Caki2 (cell line): ENCODE measurements at regions not wholly inside any gene's neighbourhood (a gene's known extent, or its start where the extent isn't known, plus 50 kb on each side); places are given as distances from the start of the nearest gene placed in this dataset.
A peak's percentile ranks its signal among the peaks of the same experiment; 100 is the strongest.
"Not testable (repeated sequence)": the region's sequence is repeated elsewhere in the genome, so short reads cannot be mapped to it uniquely, and the experiment has no call there.

Source experiments
- DNase-seq: peaks from one replicate; pipeline ENCODE4 v3.0.0-alpha.2; 2015; ENCODE audit warnings: low read depth
- in situ Hi-C: cut with HindIII; loops from 2 replicates; pipeline ENCODE4 v1.10.0; 2016; ENCODE audit warnings: low sequenced_read_pairs, low pct_unique_long_range_greater_than_20kb, mixed read lengths

DNA sequence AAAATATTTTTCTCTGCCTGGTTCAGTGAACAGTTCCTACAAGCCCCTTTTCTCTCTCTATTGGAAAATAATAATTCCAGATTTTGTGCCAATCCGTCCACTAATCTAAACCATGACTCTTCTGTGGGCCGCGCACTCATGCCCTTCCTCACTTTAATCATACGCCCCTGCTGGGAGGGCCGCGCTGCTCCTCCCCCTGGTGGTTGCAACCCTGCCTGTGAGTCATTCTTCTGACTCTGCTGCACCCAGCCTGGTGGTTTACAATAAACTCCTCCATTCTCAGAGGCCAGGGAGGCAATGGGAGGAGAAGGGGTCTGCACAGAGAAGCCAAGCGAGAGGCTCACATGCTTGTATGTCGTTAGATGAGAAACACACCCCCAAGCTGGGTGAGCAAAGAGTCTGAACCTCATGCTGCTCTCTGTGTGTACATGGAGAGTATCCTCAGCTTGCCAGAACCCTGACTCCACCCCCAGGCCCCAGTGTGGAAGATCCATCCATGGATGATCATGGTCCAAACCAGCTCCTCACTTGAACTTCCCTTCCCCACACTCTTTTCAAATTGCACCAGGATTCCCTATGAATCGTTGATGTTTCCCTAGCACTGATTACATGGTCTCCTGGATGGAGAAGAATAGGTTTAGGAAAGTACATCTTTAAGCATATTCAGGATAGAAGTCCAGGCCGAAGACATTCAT, 228.9 kb downstream of the ANKRD30B start:
- peak; percentile 58 for DNase-seq

DNA sequence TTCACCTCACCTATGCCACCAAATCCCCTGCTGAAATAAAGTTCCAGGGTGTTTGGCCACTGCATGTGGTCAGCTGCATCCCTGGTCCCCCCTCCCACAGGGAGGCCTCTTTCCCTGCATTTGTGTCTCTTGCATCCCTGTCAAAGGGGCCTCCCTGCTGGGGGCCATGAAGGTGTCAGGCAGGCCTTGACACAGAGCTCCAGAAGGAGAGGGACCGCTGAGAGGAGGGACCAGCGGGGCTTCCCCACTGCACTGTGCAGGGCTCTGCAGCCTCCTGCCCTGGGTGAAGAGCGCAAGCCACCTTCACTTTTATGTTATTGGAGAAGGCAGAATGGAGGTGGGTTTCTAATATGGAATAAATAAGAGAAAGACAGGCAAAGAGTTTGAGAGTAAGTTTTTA, 230.2 kb downstream of the ANKRD30B start:
- DNase-seq: no peak
- in situ Hi-C loops: no loop called here

More for the DNA sequence above, 228.9 kb downstream of the ANKRD30B start:
- in situ Hi-C loops: no loop called here

DNA sequence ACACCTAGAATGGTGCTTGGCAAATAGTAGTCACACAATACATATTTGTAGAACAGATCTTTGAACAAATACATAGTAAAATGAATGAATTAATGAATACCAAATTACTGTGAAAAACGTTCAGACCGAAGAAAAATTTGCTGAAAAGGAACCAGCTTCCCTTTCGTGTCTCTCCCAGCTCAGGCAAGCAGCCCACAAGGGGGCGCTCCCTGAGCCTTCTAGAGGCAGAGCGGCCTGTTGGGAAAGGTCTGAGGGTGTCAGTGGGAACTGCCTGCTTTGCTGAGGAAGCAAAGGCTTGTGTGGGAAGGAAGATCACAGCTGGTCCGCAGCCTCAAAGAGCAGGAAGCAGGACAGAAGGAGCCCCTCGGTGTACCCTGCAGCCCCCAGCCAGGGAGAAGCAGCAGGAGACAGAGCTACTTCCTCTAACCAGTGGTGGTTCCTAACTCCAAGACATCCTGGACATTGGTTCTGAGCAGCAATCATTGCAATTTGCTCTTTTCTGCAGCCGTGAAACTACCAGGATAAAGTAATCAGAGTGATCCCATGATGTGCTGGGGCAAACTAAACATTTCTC, 231.1 kb downstream of the ANKRD30B start:
- DNase-seq: no peak
- in situ Hi-C loops: no loop called here

DNA sequence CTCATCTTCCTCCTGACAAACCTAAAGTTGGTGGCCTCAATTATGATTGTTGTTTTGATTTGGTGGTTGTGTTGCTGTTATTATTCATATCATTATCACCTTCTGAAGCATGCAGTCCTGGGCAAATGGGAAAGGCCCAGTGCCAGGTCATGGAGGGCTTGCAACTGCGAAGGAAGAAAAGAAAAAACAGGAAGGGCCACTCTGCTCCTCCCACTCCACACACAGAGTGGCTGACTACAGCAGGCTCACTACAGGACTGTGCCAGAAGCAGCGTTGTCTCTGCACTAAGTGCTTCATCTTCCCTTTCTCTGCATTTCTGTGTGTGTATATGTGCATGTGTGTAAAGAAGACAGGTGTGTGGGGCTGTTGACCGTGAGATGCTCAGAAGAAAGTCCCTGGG, 231.9 kb downstream of the ANKRD30B start:
- no peak for DNase-seq
- in situ Hi-C loops: no loop called here

DNA sequence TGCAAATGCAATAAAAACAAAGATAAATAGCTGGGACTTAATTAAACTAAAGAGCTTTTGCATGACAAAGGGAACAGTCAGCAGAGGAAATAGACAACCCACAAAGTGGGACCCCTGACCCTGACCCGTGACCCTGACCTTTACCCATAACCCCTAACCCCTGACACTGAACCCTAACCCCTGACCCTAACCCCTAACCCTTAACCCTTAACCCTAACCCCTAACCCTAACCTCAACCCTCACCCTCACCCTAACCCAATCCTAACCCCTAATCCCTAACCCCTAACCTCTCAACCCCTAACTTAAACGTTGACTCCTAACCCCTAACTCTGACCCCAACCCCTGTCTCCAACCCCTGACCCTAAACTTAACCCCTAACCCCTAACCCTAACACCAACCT, 236.6 kb downstream of the ANKRD30B start:
- DNase-seq, in situ Hi-C loops: not testable (repeated sequence)

DNA sequence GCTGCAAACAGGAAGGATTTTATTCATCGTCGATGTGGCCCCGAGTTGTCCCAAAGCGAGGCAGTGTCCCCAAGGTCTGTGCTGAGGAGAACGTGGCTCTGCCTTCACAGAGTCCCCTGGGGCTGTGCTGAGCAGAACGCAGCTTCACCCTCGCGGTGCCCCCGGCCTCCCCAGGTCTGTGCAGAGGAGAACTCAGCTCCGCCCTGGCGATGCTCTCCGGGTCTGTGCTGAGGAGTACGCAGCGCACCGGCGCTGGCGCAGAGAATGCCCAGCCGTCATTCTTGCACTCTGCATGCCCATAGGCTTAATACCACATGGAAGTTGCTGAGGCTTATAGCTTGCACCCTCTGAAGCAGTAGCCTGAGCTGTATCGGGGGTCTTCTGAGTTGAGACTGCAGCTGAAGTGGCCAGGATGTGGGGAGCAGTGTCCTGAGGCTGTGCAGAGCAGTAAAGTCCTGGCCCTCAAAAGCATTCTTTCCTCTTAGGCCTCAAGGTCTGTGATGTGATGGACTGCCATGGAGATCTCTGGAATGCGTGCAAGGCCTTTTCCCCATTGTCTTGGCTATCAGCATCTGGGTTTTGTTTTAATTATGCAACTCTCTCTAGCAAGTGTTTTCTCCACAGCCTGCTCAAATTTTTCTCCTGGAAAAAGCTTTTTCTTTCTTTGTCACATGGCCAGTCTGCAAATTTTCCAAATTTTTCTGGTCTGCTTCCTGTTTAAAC, 237.5 kb downstream of the ANKRD30B start:
- in situ Hi-C loops, DNase-seq: not testable (repeated sequence)

DNA sequence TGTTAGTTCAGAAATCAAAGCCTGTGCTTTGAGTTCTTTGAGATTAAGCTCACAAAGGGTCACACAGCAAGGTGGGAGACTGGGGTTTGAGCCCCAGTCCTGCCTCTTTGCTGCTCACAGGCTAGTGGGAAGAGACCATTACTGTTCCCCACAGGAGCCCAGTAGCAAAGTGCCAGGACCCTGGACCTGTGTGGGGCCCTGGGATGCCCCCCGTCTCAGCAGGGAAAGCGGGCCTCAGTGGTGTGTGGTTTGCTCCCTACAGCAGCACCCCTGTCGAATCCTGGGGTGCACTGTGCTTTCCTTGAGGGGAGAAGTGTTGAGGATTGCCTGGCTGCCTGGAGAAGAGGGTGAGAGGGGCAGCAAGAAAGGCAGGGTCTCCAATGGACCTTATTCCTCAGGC, 239.4 kb downstream of the ANKRD30B start:
- in situ Hi-C loops, DNase-seq: not testable (repeated sequence)

DNA sequence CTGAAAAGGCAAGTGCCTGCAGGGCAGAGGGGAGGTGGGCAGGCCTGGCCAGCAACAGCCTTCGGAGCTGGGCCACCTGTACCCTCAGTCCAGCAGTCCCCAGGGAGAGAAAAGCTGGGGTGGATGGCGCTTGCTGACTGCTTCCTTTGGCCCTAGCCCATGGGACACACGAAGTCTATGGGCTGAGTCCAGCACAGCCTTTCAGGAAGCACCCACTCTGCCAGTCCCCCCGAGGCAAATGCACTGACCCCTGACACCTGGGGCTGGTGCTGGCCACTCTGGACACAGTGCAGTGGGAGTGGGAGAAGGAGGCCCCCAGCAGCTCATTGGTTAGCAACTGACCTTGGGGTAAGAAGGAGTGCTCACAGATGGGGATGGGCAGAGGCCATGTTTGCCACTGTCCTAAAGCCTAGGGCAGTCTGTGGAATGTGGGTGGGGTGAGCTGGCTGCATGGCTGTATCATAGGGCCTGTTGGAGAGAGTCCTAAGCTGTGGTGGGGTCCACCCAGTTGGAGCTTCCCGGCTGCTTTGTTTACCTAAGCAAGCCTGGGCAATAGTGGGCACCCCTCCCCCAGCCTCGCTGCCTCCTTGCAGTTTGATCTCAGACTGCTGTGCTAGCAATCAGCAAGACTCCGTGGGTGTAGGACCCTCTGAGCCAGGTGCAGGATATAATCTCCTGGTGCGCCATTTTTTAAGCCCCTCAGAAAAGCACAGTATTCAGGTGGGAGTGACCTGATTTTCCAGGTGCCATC, 240.2 kb downstream of the ANKRD30B start:
- DNase-seq: not testable (repeated sequence)

DNA sequence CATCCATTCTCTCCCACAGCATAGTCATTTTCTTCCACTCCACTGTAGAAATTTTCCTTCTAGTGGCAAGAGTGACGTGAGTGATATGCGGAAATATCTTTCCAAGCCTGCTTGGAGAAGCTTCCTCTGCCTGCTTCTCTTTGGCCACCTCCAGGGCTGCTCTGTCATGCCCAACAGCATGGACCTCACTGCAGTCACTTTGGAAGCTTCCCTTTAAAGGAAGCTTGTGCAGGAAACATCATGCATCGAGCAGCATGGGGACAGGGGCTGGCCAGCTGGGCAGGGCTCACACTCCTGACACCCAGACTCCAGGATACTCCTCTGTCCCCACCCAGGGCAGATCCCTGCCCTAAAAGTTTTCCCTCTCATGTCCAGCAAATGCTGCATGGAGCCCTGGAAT, 241.6 kb downstream of the ANKRD30B start:
- DNase-seq, in situ Hi-C loops: not testable (repeated sequence)

More for the DNA sequence above, 240.2 kb downstream of the ANKRD30B start:
- in situ Hi-C loops: not testable (repeated sequence)

DNA sequence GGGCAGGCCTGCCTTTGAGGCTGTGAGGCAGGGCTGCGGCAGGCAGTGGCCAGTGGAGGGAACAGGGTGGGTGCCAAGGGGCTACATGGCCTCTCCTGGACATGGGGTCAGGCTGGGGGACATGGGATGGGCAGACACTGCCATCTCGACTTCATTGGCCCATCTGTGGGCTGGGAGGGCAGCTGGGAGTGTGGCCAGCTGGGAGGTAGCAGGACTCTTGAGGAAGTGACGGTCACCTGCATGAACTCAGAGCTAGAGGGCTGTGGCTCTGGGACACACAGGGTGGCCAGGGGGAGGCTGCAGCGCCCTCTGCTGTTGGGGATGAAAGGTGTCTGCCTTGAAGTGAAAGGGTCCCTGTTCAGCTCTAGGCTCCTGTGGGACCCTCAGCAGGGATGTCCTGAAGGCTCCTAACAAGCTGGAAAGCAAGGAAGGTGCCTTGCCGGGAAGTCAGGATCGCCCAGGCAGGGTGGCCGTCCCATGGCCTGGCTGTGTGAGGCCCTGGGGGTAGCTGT, 244.0 kb downstream of the ANKRD30B start:
- DNase-seq, in situ Hi-C loops: not testable (repeated sequence)

DNA sequence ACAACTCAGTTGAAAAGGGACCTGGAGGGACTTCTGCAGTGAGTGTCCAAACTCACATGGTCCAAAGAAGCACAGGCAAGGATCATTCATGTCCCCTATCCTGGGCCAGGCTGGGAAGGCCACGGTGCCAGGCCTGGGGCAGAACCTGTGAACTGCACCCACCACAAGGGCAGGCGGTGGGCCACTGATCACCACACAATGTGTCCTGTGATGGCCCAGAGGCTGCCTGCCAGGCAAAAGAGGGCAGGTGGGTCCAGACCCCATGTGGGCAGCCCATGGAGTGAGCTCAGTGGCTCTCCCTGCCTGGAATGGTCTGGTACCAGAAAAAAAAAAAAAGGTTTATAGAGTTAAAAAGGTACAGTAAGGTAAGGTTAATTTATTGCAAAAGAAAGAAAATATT, 244.8 kb downstream of the ANKRD30B start:
- DNase-seq, in situ Hi-C loops: not testable (repeated sequence)

DNA sequence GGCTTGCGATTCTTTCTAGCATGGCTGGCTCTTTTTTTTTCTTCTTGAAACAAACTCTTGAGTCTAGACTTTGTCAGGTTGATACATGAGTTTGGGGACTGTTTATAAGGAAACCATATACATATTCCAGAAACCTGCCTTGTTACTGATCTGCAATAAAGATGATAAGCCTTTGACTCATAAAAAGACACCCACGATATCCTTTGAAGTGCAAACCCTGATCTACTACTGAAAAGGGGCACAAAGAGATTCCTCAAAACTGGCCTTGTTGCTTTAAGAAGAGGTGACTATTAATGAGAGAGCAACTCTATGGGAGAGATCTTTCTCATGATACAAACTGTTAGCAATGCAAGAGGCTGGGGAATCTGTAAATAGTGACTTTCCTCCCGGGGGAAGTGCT, 247.1 kb downstream of the ANKRD30B start:
- in situ Hi-C loops, DNase-seq: not testable (repeated sequence)

DNA sequence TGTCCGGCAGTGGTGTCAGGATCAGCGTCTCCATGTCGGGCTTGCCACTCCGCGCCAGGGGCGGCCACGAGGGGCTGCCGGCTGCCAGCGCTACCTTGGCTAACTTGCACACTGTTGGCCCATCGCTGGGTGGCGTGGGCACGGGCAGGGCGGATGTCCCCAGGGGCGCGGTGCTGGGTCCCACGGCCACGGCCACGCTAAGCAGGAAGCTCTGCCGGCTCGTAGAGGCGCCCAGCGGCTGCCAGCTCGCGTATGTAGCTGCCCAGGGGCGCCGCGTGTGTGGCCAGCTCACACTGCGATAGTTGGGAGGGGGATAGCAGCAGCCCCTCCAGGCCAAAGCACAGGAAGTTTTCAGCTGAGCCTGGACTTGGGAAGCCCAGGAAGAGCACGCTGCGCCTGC, 249.4 kb downstream of the ANKRD30B start:
- in situ Hi-C loops: no loop called here
- DNase-seq: no peak

DNA sequence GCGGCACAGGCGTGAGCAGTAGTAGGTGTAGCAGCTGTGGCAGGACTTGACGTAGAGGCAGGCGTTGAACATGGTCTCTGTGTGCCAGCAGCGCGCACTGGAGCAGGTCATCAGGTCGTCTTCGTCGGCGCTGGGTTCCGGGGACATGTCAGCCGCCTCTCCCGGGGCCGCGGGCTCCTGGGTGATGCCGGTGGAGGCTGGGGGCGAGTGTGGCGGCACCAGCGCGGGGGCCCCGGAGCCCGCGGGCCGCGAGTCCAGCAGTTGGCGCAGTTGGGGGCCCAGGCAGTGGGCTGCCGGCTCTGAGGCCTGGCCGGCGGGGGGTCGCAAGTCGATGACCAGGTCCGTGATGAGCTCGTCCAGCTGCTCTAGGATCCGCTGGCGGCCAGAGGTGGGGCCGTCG, 249.9 kb downstream of the ANKRD30B start:
- in situ Hi-C loops, DNase-seq: not testable (repeated sequence)

DNA sequence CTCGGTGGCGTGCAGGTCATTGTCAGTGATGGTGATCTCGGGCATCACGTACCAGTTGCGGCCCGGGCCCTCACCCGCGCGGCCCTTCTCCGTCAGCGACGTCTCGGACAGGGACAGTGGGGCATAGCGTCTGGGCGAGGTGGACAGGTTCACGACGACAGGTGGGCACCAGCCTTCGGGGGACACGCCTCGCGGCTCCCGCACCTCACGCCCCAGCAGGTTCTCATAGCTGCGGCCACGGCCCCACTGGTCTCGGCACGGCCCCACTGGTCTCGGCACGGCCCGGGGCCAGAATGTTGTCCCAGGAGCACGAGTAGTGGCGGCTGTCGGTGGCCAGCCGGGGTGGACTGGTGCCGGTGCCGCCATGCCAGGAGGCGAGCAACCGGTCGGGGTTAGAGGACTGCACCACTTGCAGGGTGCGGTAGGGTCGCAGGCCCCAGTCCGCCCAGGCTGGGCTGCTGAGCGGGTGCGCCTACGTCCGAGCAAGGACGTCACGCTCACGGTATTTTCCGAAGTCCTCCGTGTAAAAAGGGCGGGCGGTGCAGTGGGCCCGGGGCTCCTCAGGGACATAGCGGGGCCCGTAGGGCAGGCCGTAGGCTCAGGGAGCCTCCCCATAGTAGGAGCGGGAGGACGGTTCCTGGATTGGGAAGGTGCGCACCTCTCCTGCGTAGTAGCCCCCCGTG, 250.5 kb downstream of the ANKRD30B start:
- in situ Hi-C loops: not testable (repeated sequence)

DNA sequence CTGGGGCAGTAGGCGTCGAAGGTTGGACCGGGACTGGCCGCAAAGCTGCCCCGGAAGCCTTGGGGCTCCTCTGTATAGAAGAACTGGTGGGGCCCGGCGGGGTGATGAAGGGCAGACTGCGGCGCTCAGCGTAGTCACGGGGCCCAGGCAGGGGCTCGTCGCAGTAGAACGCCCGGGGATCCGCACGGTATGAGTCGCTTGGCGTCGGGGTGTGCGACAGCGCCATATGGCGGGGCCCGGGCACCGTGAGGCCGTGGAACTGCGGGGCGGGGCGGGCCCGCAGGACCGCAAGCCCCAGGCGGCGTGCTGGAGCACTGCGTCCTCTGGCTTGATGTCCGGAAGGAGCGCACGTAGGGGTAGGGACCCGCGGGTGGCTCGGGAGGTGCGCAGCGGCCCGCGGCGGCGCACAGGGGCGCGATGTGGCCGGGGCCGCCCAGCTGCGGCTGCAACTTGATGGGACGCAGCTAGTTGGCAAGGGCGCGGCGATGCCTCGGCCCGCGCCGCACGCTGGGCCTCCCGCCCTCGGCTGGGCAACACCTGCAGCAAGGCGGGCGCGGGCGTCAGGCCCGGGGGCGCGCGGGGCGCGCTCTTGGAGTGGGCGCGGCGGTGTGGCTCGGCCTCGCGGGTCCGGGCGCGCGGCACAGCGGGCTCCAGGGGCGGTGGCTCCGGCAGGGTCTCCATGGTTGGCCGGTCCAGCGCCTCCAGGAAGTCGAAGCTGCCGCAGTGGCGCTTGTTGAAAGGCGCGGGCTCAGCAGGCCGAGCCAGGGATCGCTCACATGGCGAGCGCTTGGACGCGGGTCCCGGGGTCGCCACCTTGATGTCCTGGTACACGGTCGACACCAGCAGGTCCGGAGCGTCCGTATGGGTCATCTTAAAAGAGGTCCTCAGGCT, 251.4 kb downstream of the ANKRD30B start:
- no peak for DNase-seq
- in situ Hi-C loops: no loop called here

More for the DNA sequence above, 250.5 kb downstream of the ANKRD30B start:
- not testable (repeated sequence) for DNase-seq
